ENCODE measurements at regions not wholly inside any gene's neighbourhood (a gene's known extent, or its start where the extent isn't known, plus 50 kb on each side); places are given as distances from the start of the nearest gene placed in this dataset.

DNA sequence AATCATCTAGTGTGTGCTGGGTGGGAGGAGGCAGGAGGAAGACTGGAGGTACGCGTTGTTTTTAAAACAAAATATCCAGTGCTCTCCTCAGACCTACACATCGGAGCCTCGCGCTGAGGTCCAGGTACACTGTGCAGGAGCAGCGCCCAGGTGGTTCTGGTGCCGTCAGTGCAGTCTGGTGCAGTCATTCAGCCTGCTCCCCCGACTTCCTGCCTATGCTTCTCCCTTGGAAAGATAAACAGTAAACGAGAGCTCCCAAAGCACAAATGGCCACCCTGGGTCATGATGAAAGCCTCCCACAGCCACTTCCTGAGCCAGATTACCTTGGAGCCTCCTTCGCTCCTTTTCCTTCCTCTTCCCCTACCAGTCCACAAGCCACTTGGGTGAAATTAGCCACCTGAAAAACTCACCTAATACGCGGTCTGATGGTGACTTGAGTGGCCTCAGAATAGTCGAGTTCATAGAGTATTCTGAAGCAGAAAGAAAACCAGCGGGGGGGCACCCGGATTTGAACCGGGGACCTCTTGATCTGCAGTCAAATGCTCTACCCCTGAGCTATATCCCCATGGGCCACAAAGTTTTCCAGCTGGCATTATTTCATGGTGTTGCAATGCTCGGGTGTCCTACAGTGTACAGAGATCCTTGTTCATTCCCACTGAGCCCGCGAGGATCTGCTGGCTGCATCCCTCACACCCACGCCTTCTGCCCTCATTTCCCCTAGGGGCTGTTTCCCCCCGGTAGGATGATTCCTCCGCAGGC is 82.5 kb downstream of the ZNF467 start (continued):
- TF ChIP-seq YY1 (IDR thresholded peaks at IDR 0.05; ENCODE audit: low read depth, low read length), result 0 out of 2 replicates have a peak, but pooled peaks have one; percentile 6
- peak; percentile 99 for TF ChIP-seq TBP (IDR thresholded peaks at IDR 0.05; ENCODE audit: low read depth, low read length)

All from H1 (cell line).